Upper lobe of left lung (tissue), 4 donors: ENCODE measurements at regions not wholly inside any gene's neighbourhood (a gene's known extent, or its start where the extent isn't known, plus 50 kb on each side); places are given as distances from the start of the nearest gene placed in this dataset.

Experiments used
- EP300 ChIP-seq, 4 donors: sonication (generic); formaldehyde crosslinking; IDR thresholded peaks; one replicate each; pipeline ENCODE4 v1.5.1; 2017; ENCODE audit warnings: antibody characterized with exemption in 4 of 4, control low read depth in 2 of 4
- POLR2A ChIP-seq, 4 donors: fragments of 450-650 bp; IDR thresholded peaks; one replicate each; pipeline ENCODE4 v1.5.1; 2016 to 2017; ENCODE audit warnings: antibody characterized with exemption in 4 of 4, mild to moderate bottlenecking in 2 of 4
- TF ChIP-seq, protein P1 (sequence below), 6 experiments: fragments of 450-650 bp in 4 of 6; fragments of 200-600 bp in 2 of 6; sonication (generic) in 2 of 6; IDR thresholded peaks; one replicate each; pipeline ENCODE4 v1.5.1; 2016 to 2019; ENCODE audit warnings: antibody characterized with exemption in 6 of 6

GRCh38 chr5:99187611-99188010 lies 258.8 kb upstream of the CHD1 start:
- TF ChIP-seq, protein P1, sequence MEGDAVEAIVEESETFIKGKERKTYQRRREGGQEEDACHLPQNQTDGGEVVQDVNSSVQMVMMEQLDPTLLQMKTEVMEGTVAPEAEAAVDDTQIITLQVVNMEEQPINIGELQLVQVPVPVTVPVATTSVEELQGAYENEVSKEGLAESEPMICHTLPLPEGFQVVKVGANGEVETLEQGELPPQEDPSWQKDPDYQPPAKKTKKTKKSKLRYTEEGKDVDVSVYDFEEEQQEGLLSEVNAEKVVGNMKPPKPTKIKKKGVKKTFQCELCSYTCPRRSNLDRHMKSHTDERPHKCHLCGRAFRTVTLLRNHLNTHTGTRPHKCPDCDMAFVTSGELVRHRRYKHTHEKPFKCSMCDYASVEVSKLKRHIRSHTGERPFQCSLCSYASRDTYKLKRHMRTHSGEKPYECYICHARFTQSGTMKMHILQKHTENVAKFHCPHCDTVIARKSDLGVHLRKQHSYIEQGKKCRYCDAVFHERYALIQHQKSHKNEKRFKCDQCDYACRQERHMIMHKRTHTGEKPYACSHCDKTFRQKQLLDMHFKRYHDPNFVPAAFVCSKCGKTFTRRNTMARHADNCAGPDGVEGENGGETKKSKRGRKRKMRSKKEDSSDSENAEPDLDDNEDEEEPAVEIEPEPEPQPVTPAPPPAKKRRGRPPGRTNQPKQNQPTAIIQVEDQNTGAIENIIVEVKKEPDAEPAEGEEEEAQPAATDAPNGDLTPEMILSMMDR (IDR thresholded peaks at IDR 0.05), result no peak
- TF ChIP-seq POLR2A (IDR thresholded peaks at IDR 0.05) (no peak), EP300 (IDR thresholded peaks at IDR 0.05) (no peak)
